B cell (primary cell): ENCODE measurements at regions not wholly inside any gene's neighbourhood (a gene's known extent, or its start where the extent isn't known, plus 50 kb on each side); places are given as distances from the start of the nearest gene placed in this dataset.

Experiments used
- ATAC-seq: fragments of 200-7000 bp; cut with Tn5 transposase; one replicate; pipeline ENCODE4 v1.10.0; 2021; ENCODE audit warnings: low read depth, mild to moderate bottlenecking, moderate number of reproducible peaks, moderate library complexity
- CTCF ChIA-PET: fragments of 350-600 bp; sonication (Branson Sonifier 250); formaldehyde crosslinking; loops from one replicate; lab custom pipeline; 2021; ENCODE audit warnings: antibody characterized with exemption, inconsistent platforms; lab: Charles Lee
- POLR2A ChIA-PET: fragments of 350-600 bp; sonication (Branson Sonifier 250); formaldehyde crosslinking; loops from one replicate; lab custom pipeline; 2021; ENCODE audit warnings: antibody characterized with exemption; lab: Charles Lee
- DNase-seq: peaks from one replicate; pipeline ENCODE4 v3.0.0; 2013
- H2AFZ ChIP-seq: 2 replicates; pipeline ENCODE4 v1.6.1; 2012; ENCODE audit warnings: mild to moderate bottlenecking, low read depth, low read length; ENCODE audit not compliant: insufficient read depth, poor library complexity, severe bottlenecking
- H3K27ac ChIP-seq, 2 donors: 1 replicate in 1 of 2; 2 replicates in 1 of 2; pipeline ENCODE4 v1.5.1; 2012 to 2013; ENCODE audit warnings: low read length in 2 of 2, mild to moderate bottlenecking in 2 of 2, moderate library complexity in 1 of 2
- H3K27me3 ChIP-seq, 4 experiments: fragments of 200-600 bp in 1 of 4; sonication (generic) in 1 of 4; replicated peaks in 1 of 4; 1 replicate in 2 of 4; 2 replicates in 2 of 4; pipeline versions ENCODE4 v1.6.1 to v1.7.0; 2013 to 2016; ENCODE audit warnings: low read length in 3 of 4, mild to moderate bottlenecking in 2 of 4, mixed read lengths in 1 of 4, moderate library complexity in 1 of 4; ENCODE audit not compliant: insufficient read depth in 4 of 4, control insufficient read depth in 3 of 4; ENCODE audit errors: control extremely low read depth in 1 of 4
- H3K36me3 ChIP-seq, 2 experiments: replicated peaks in 1 of 2; 1 replicate in 1 of 2; 2 replicates in 1 of 2; pipeline versions ENCODE4 v1.6.1 to v1.7.1; 2013; ENCODE audit warnings: low read length in 1 of 2; ENCODE audit not compliant: insufficient read depth in 2 of 2, control insufficient read depth in 1 of 2; ENCODE audit errors: control extremely low read depth in 1 of 2, extremely low read depth in 1 of 2
- H3K4me1 ChIP-seq, 2 donors: fragments of 200-600 bp in 1 of 2; sonication (generic) in 1 of 2; 1 replicate in 1 of 2; 2 replicates in 1 of 2; pipeline versions ENCODE4 v1.5.1 to v1.6.1; 2013 to 2017; ENCODE audit warnings: low read length in 2 of 2; ENCODE audit not compliant: control insufficient read depth in 2 of 2, insufficient read depth in 2 of 2
- H3K4me2 ChIP-seq: replicated peaks from 2 replicates; pipeline ENCODE3; 2012; ENCODE audit warnings: mild to moderate bottlenecking, low read depth, low read length; ENCODE audit not compliant: poor library complexity, severe bottlenecking
- H3K4me3 ChIP-seq, 5 experiments: fragments of 200-600 bp in 1 of 5; sonication (generic) in 1 of 5; 1 replicate in 3 of 5; 2 replicates in 2 of 5; pipeline versions ENCODE4 v1.5.1 to v1.7.0; 2011 to 2016; ENCODE audit warnings: low read length in 4 of 5, mild to moderate bottlenecking in 4 of 5, low read depth in 2 of 5, control low read depth in 1 of 5, moderate library complexity in 1 of 5; ENCODE audit not compliant: insufficient read depth in 1 of 5; ENCODE audit errors: control extremely low read depth in 1 of 5, extremely low read depth in 1 of 5
- H3K79me2 ChIP-seq: fragments of 200-600 bp; sonication (generic); one replicate; pipeline ENCODE4 v1.6.0; 2016; ENCODE audit warnings: low read length; ENCODE audit not compliant: control insufficient read depth, insufficient read depth
- H3K9ac ChIP-seq: fragments of 200-600 bp; sonication (generic); 2 replicates; pipeline ENCODE4 v1.6.1; 2017; ENCODE audit warnings: mild to moderate bottlenecking, low read length, moderate library complexity
- H3K9me3 ChIP-seq, 3 donors: one replicate each; pipeline versions ENCODE4 v1.6.1 to v1.7.1; 2013; ENCODE audit warnings: low read length in 2 of 3; ENCODE audit not compliant: control insufficient read depth in 2 of 3, insufficient read depth in 1 of 3; ENCODE audit errors: control extremely low read depth in 1 of 3
- H4K20me1 ChIP-seq: 2 replicates; pipeline ENCODE4 v1.6.0; 2012; ENCODE audit warnings: mild to moderate bottlenecking, low read length; ENCODE audit not compliant: insufficient read depth, control insufficient read depth, poor library complexity, severe bottlenecking
- H3K27ac Mint-ChIP-seq: one replicate; pipeline ENCODE4 v1.8.0; 2021; ENCODE audit warnings: mixed read lengths
- H3K27me3 Mint-ChIP-seq: one replicate; pipeline ENCODE4 v1.8.0; 2021; ENCODE audit warnings: mixed read lengths
- H3K4me1 Mint-ChIP-seq: one replicate; pipeline ENCODE4 v1.8.0; 2021; ENCODE audit warnings: mixed read lengths
- H3K4me3 Mint-ChIP-seq: one replicate; pipeline ENCODE4 v1.8.0; 2021; ENCODE audit warnings: mixed read lengths
- H3K9me3 Mint-ChIP-seq: one replicate; pipeline ENCODE4 v1.8.0; 2022; ENCODE audit warnings: mixed read lengths; ENCODE audit not compliant: insufficient read depth
- EZH2 ChIP-seq: IDR thresholded peaks from 2 replicates; pipeline ENCODE4 v1.6.1; 2012; ENCODE audit warnings: borderline replicate concordance, low read depth, mild to moderate bottlenecking, moderate library complexity, low read length; ENCODE audit not compliant: insufficient read depth, poor library complexity, severe bottlenecking
- WGBS: methylation state at CpG from one replicate; pipeline ENCODE4 v1.1.5; 2013; ENCODE audit warnings: missing lambda C conversion rate; ENCODE audit not compliant: insufficient coverage; 5-methylcytosine and 5-hydroxymethylcytosine counted together
- intact Hi-C: fragments of 100-400 bp; cut with micrococcal nuclease; formaldehyde crosslinking; loops from one replicate; pipeline ENCODE4 v1.10.0; 2022
- TF ChIP-seq, protein P1 (sequence below): fragments of 200-600 bp; IDR thresholded peaks from one replicate; pipeline ENCODE4 v1.8.0; 2022; ENCODE audit warnings: antibody characterized with exemption, mild to moderate bottlenecking

DNA sequence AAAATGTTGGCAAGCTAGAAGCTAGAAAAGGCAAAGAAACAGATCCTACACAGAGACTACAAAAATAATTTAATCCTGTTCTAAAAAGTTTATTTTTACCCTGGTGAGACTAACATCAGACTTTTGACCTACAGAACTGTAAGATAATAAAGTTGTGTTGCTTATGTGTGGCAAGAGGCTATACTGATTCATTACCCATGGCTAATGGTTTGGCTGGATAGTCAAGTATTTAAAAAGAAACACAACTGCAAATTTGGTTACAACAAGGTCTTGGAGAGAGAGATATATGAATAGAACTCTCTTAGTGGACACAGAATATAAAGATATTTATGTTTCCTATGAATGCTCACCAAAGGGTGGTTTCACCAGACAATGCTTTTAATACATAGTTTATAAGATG is 364.2 kb upstream of the PLSCR5 start:
- Histone ChIP-seq H3K9ac (no peak overlapping the region), H3K4me2 (no peak overlapping the region), H3K4me3 (no peak overlapping the region), H2AFZ (no peak overlapping the region), H3K9me3 (peaks cover 0 to 2% (median 0%) of the 10 kb centered on the region in 3 donors), H3K4me1 (no peaks in the 10 kb centered on the region), H3K27me3 (no peaks in the 10 kb centered on the region), H3K36me3 (no peaks in the 10 kb centered on the region), H3K79me2 (no peaks in the 10 kb centered on the region), H4K20me1 (no peaks in the 10 kb centered on the region), H3K27ac (no peak overlapping the region)
- intact Hi-C loops = no loop called here
- Mint-ChIP-seq H3K27ac (no peak overlapping the region), H3K9me3 (no peaks in the 10 kb centered on the region), H3K4me1 (no peaks in the 10 kb centered on the region), H3K4me3 (no peak overlapping the region), H3K27me3 (no peaks in the 10 kb centered on the region)
- ATAC-seq = no peak
- POLR2A ChIA-PET = no interaction called here
- CTCF ChIA-PET = no interaction called here
- no peak for TF ChIP-seq EZH2
- TF ChIP-seq, protein P1, sequence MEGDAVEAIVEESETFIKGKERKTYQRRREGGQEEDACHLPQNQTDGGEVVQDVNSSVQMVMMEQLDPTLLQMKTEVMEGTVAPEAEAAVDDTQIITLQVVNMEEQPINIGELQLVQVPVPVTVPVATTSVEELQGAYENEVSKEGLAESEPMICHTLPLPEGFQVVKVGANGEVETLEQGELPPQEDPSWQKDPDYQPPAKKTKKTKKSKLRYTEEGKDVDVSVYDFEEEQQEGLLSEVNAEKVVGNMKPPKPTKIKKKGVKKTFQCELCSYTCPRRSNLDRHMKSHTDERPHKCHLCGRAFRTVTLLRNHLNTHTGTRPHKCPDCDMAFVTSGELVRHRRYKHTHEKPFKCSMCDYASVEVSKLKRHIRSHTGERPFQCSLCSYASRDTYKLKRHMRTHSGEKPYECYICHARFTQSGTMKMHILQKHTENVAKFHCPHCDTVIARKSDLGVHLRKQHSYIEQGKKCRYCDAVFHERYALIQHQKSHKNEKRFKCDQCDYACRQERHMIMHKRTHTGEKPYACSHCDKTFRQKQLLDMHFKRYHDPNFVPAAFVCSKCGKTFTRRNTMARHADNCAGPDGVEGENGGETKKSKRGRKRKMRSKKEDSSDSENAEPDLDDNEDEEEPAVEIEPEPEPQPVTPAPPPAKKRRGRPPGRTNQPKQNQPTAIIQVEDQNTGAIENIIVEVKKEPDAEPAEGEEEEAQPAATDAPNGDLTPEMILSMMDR = no peak
- no peak for DNase-seq

DNA sequence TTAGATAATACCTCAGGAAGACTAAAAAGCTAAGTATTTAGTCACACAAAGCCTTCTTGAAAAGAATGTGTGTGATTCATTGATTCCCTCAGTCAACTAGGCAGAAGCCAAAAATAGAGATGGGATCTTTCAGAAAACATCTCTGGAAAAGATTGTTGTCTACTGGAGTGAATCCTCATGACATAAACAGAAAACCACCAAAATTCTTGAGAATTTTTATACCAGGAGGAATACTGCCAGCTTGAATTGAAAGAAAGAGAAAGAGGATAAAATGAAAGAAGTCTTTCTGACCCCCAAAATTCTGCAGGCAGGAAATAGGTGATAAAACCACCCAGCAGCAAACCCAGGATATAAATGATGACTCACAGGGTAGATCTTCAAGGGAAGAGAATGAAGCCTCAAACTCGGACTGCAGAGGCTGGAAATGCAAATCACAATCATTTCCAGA is 363.1 kb upstream of the PLSCR5 start:
- Histone ChIP-seq H3K4me1 (no peaks in the 10 kb centered on the region), H2AFZ (no peak overlapping the region), H3K9me3 (peaks cover 0 to 2% (median 0%) of the 10 kb centered on the region in 3 donors), H4K20me1 (no peaks in the 10 kb centered on the region), H3K4me2 (no peak overlapping the region), H3K36me3 (no peaks in the 10 kb centered on the region), H3K4me3 (no peak overlapping the region), H3K27me3 (no peaks in the 10 kb centered on the region), H3K27ac (no peak overlapping the region), H3K9ac (no peak overlapping the region), H3K79me2 (no peaks in the 10 kb centered on the region)
- ATAC-seq (no peak), DNase-seq (no peak)
- no CpG with 5 or more reads among the region's 1 CpG for WGBS
- ChIA-PET POLR2A (no interaction called here), CTCF (no interaction called here)
- H3K27me3 Mint-ChIP-seq = no peaks in the 10 kb centered on the region
- intact Hi-C loops = no loop called here
- H3K9me3 Mint-ChIP-seq = no peaks in the 10 kb centered on the region
- H3K4me3 Mint-ChIP-seq = no peak overlapping the region
- no peak for TF ChIP-seq EZH2
- H3K27ac Mint-ChIP-seq = no peak overlapping the region
- no peaks in the 10 kb centered on the region for H3K4me1 Mint-ChIP-seq
